Ramos (cell line): ENCODE measurements at regions not wholly inside any gene's neighbourhood (a gene's known extent, or its start where the extent isn't known, plus 50 kb on each side); places are given as distances from the start of the nearest gene placed in this dataset.

Experiments
- in situ Hi-C: fragments of 300-500 bp; cut with MboI; formaldehyde crosslinking; loops from one replicate; pipeline ENCODE4 v1.14.3; 2022; ENCODE audit warnings: low sequenced_read_pairs; ENCODE audit not compliant: unreplicated experiment

GRCh38 chr1:57503337-57503736 is 79.5 kb upstream of the DAB1 start:
- in situ Hi-C loops: no loop called here

- in situ Hi-C loops: no loop called here
Observed at GRCh38 chr1:57500136-57500830, 76.4 kb upstream of the DAB1 start.

DNA sequence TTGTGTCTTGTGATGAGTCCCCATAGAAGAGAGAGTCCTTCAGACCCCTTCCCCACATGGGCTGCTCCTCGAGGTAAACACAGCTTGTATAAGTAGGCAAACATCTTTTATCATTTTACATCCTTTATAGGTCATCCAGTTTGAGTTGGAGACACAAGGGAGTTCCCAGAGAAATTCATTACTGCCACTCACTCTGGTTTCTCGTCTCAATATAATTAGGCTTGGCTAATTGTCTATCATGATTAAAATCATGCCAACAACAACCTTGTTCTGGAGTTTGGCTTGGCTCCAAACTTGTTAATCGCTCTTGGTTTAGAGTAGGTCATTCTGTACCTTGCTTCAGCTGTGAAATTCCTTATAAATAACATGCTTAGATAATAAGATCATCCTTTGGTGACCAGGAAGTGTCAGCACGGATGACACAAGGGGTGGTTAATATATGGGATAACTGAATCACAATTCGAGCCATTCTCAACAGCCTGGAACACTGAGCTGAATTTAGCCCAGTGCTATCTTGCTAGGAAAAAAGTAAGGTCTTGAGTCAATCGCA is 70.7 kb upstream of the DAB1 start:
- in situ Hi-C loops: no loop called here

GRCh38 chr1:57492586-57493226 is 68.8 kb upstream of the DAB1 start:
- in situ Hi-C loops: no loop called here

DNA sequence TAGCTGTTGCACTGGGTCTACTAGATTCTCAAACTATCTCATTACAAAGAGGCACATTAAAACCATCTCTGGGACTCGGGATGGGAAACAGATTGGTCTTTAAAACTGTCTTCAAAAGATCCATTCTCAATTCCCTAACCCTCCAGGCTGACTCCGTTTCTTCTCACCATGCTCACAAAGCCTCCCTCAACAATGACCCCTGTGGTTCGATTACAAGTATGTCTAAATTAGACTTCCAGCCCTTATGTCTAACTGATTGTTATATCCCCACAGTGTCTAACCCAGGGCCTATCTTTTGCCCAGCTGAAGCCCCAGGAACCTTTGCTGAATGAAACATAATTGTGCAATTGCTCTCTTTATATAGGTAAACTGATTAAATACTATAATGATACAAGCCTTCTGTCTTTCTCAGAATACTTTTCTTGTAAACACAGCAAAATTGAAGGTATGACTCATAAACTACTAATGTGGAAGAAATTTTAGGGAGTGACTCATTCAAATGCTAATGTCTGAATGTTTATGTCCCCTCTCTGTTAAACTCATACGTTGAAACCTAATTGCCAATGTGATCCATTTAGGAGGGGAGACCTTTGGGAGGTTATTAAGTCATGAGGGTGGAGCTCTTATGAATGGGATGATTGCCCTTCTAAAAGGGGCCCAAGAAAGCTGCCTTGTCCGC is 65.6 kb upstream of the DAB1 start:
- in situ Hi-C loops: no loop called here

DNA sequence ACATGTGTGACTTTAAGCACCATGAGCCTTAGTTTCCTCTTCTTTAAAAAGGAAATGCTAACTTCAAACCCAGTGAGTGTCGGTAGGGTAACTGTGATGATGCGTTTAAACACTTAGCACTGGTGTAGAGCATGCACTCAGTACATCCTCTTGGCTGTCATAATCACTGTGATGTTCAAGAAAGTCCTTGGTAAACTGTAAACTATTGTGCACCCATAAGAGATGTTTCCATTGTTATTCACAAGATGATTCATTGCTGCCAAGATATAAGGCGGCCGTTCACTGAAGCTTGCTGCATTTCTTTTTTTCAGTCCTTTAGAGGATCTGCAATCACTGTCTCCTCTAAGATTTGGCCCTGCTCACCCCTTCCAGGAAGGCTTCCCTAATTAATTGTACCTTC is 61.8 kb upstream of the DAB1 start:
- in situ Hi-C loops: no loop called here

DNA sequence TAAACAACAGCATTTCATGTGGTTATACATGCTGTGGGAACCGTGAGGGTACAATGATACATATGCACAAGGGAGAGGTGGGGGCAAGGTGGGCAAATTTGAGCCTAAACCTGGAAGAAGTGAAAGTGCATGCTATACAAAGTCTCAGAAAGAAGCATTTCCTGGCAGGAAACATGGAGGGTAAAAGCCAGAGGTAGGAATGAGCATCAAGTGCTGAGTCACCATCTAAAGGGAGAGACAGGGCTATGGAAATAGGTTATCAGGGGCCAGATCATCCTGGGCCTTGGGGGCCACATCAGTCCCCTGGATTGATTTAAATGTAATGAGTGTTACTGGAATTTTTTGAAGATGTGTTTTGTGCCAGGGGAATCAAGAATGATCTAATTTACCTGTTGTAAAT is 60.1 kb upstream of the DAB1 start:
- in situ Hi-C loops: no loop called here

- in situ Hi-C loops: no loop called here
Observed at GRCh38 chr1:57479471-57479870, 55.6 kb upstream of the DAB1 start.

DNA sequence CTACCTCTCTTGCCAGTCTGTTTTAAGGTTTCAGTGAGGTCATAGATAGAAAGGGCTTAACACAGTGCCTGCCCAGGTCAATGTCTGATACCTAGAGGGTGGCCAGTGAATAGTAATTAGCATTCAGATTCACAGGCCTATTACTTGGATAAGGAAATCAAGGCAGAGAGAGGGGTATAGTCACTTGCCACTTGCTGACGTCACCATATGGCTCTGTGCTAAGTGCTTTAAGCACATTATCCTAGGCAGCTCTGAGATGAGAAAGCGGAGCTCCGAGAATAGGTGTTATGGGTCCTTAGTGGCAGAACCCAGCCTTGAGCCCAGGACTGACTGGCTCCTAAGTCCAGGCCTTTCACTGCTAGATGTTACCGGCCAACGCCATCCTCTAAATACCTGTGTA is 51.5 kb upstream of the DAB1 start:
- in situ Hi-C loops: no loop called here

GRCh38 chr1:57474137-57474750 is 50.4 kb upstream of the DAB1 start:
- in situ Hi-C loops: no loop called here
